ENCODE measurements at regions not wholly inside any gene's neighbourhood (a gene's known extent, or its start where the extent isn't known, plus 50 kb on each side); places are given as distances from the start of the nearest gene placed in this dataset.

DNA sequence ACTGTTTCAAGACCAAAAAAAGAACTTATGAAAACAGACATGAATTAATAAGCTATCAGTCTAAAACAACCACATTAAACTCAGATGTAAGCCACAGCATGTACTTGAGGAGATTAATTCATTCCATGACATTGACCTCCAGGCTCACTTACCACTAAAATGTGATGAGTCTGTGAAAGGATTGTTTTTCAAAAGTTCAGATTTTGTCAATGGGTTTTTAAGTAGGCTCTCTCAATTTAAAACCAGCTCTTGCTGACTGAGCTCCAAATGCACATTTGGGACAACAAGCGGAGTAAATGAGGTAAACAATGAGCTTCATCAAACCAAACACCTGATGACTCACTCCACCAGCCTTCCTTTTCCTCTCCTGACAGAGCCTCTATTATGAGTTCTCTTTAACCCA, 197.0 kb downstream of the SIM1 start:
- no peak for DNase-seq
- H3K36me3 ChIP-seq: no peaks in the 10 kb centered on the region
- H3K9me3 ChIP-seq (ENCODE audit: severe bottlenecking): no peaks in the 10 kb centered on the region
- H3K27me3 ChIP-seq (ENCODE audit: insufficient read depth, low read depth, severe bottlenecking): no peaks in the 10 kb centered on the region
- no peak overlapping the region for H3K4me3 ChIP-seq (ENCODE audit: low read depth, low read length)
- TF ChIP-seq, protein P1, sequence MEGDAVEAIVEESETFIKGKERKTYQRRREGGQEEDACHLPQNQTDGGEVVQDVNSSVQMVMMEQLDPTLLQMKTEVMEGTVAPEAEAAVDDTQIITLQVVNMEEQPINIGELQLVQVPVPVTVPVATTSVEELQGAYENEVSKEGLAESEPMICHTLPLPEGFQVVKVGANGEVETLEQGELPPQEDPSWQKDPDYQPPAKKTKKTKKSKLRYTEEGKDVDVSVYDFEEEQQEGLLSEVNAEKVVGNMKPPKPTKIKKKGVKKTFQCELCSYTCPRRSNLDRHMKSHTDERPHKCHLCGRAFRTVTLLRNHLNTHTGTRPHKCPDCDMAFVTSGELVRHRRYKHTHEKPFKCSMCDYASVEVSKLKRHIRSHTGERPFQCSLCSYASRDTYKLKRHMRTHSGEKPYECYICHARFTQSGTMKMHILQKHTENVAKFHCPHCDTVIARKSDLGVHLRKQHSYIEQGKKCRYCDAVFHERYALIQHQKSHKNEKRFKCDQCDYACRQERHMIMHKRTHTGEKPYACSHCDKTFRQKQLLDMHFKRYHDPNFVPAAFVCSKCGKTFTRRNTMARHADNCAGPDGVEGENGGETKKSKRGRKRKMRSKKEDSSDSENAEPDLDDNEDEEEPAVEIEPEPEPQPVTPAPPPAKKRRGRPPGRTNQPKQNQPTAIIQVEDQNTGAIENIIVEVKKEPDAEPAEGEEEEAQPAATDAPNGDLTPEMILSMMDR (IDR thresholded peaks at IDR 0.05; ENCODE audit: low read depth, low read length): no peak
- no peak overlapping the region for H3K27ac ChIP-seq

DNA sequence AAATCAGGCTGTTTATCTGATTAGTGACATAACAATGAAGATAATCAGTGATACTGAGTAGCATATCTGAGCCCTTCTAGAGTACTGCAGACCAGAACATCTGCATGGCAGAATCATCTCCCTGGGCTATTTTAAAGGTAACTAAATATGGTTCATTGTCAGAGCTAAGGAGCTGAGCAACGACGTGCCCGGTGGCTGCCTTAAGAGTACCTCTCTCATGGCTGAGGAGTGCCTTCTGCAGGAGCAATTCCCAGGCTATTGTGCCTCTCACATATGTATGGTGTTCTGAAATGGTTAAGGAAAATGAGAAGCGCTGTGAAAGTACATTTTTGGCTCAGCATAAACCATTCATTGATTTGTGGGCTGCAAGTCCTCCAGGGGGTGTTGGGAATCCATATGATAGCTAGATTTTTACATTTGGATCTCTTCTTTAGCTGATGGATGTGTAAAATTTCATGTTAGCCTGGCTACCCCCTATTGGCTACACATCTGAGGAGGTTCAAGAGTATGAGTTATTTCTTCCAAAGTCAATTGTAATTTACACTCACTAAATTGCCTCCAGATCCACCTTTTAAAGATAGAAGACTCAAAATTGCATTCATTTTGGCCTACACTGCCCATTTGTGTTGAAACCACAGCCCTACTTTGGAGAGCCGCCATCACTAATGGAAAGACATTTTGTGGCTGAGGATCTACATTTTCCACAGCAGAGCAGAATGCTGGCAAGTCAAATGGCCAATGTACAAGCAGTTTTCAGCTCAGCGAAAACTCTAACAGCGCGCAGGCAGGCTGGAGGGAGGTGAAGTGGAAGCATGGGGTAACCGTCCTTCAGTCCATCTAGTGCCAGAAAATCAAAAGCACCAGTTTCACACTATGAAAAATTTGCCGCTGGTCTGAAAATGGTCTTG, 198.0 kb downstream of the SIM1 start:
- Histone ChIP-seq H3K27me3 (ENCODE audit: insufficient read depth, low read depth, severe bottlenecking) (no peaks in the 10 kb centered on the region), H3K27ac (no peak overlapping the region), H3K36me3 (no peaks in the 10 kb centered on the region), H3K4me3 (ENCODE audit: low read depth, low read length) (no peak overlapping the region), H3K9me3 (ENCODE audit: severe bottlenecking) (no peaks in the 10 kb centered on the region)
- DNase-seq: no peak
- TF ChIP-seq, protein P1 (IDR thresholded peaks at IDR 0.05; ENCODE audit: low read depth, low read length): no peak

DNA sequence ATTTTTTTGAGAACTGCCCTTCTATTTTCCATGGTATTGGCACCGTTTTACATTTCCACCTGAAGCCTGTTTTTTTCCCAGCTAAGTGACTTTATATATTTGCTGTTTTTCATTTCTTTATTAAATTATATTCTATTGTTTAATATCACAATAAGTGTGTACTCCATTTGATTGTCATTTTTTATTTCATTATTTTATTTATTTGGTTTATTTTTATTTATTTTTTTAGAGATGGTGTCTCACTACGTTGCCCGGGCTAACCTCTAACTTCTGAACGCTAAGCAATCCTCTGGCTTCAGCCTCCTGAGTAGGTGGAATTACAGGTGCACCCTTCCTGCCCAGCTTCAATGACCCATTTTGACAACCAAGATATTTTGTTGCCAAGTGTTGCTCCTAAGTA, 202.6 kb downstream of the SIM1 start:
- no peak overlapping the region for H3K4me3 ChIP-seq (ENCODE audit: low read depth, low read length)
- H3K27ac ChIP-seq: no peak overlapping the region
- H3K36me3 ChIP-seq: no peaks in the 10 kb centered on the region
- no peak for DNase-seq
- no peaks in the 10 kb centered on the region for H3K27me3 ChIP-seq (ENCODE audit: insufficient read depth, low read depth, severe bottlenecking)
- TF ChIP-seq, protein P1 (IDR thresholded peaks at IDR 0.05; ENCODE audit: low read depth, low read length): no peak
- H3K9me3 ChIP-seq (ENCODE audit: severe bottlenecking): no peaks in the 10 kb centered on the region

DNA sequence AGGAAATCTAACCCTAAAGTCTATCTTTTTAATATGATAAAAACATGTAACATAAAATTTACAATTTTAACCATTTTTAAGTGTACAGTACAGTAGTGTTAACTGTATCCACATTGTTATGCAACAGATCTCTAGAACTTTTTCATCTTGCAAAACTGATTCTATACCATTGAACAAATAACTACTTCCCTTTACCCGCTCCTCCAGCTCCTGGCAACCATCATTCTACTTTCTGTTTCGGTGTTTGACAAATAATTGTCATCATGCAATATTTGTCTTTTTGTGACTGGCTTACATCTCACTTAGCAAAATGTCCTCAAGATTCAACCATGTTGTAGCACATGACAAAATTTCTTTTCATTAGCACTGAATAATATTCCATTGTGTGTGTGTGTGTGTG, 203.2 kb downstream of the SIM1 start:
- Histone ChIP-seq H3K27me3 (ENCODE audit: insufficient read depth, low read depth, severe bottlenecking) (no peaks in the 10 kb centered on the region), H3K36me3 (no peaks in the 10 kb centered on the region), H3K4me3 (ENCODE audit: low read depth, low read length) (no peak overlapping the region), H3K27ac (no peak overlapping the region), H3K9me3 (ENCODE audit: severe bottlenecking) (no peaks in the 10 kb centered on the region)
- no peak for DNase-seq
- TF ChIP-seq, protein P1 (IDR thresholded peaks at IDR 0.05; ENCODE audit: low read depth, low read length): no peak

DNA sequence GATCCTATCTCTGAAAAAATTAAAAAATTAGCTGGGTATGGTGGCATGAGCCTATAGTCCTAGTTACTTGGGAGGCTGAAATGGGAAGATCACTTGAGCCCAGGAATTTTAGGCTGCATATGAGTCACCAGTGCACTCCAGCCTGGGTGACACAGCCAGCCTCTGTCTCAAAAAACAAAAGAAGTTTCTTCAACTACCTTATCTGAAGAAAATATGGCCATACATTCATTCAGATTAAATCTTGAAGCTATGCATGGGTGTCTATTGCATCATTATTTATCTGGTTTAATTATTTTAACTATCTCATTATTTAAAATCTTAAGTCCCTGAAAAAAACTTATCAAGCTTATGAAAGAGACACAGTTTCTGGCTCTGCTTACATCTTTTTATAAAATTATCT, 204.1 kb downstream of the SIM1 start:
- H3K9me3 ChIP-seq (ENCODE audit: severe bottlenecking): no peaks in the 10 kb centered on the region
- H3K4me3 ChIP-seq (ENCODE audit: low read depth, low read length): no peak overlapping the region
- H3K27ac ChIP-seq: no peak overlapping the region
- TF ChIP-seq, protein P1 (IDR thresholded peaks at IDR 0.05; ENCODE audit: low read depth, low read length): no peak
- no peaks in the 10 kb centered on the region for H3K36me3 ChIP-seq
- H3K27me3 ChIP-seq (ENCODE audit: insufficient read depth, low read depth, severe bottlenecking): no peaks in the 10 kb centered on the region
- no peak for DNase-seq
